ENCODE measurements at regions not wholly inside any gene's neighbourhood (a gene's known extent, or its start where the extent isn't known, plus 50 kb on each side); places are given as distances from the start of the nearest gene placed in this dataset.

- in situ Hi-C loops (cut with MboI; ENCODE audit: low sequenced_read_pairs, unreplicated experiment) = no loop called here
- no peak for DNase-seq (ENCODE audit: low spot score)
- no peak for TF ChIP-seq CTCF (IDR thresholded peaks at IDR 0.05; ENCODE audit: borderline replicate concordance, control extremely low read depth, extremely low read depth, insufficient read depth, missing control alignments)
Measured at GRCh38 chrX:63402106-63402505, 51.0 kb upstream of the SPIN4 start.

All from GM13976 (cell line).